MM.1S (cell line): ENCODE measurements at regions not wholly inside any gene's neighbourhood (a gene's known extent, or its start where the extent isn't known, plus 50 kb on each side); places are given as distances from the start of the nearest gene placed in this dataset.

Experiments
- DNase-seq: peaks from one replicate; pipeline ENCODE4 v3.0.0-alpha.2; 2015
- H2AFZ ChIP-seq: fragments of 300-600 bp; sonication (generic); 2 replicates; pipeline ENCODE4 v1.6.0; 2016; ENCODE audit warnings: antibody characterized with exemption, low read length
- H3F3A ChIP-seq: fragments of 300-600 bp; sonication (generic); 2 replicates; pipeline ENCODE4 v1.6.1; 2016; ENCODE audit warnings: mild to moderate bottlenecking, antibody characterized with exemption, low read length, moderate library complexity, mixed read lengths; ENCODE audit not compliant: insufficient read depth
- H3K27ac ChIP-seq: fragments of 300-600 bp; sonication (generic); 2 replicates; pipeline ENCODE4 v1.5.1; 2016; ENCODE audit warnings: mild to moderate bottlenecking, low read length
- H3K27me3 ChIP-seq: fragments of 300-600 bp; sonication (generic); replicated peaks from 2 replicates; pipeline ENCODE4 v1.6.0; 2016; ENCODE audit warnings: low read length; ENCODE audit not compliant: insufficient read depth
- H3K36me3 ChIP-seq: fragments of 300-600 bp; sonication (generic); replicated peaks from 2 replicates; pipeline ENCODE4 v1.6.1; 2016; ENCODE audit warnings: mild to moderate bottlenecking, low read length, mixed read lengths; ENCODE audit not compliant: insufficient read depth
- H3K4me1 ChIP-seq: fragments of 300-600 bp; sonication (generic); 2 replicates; pipeline ENCODE4 v1.6.1; 2016; ENCODE audit warnings: low read length, mixed read lengths
- H3K4me2 ChIP-seq: fragments of 300-600 bp; sonication (generic); 2 replicates; pipeline ENCODE4 v1.6.0; 2016; ENCODE audit warnings: low read depth, low read length
- H3K4me3 ChIP-seq: fragments of 300-600 bp; sonication (generic); 2 replicates; pipeline ENCODE4 v1.5.1; 2016; ENCODE audit warnings: low read length, mixed read lengths
- H3K79me2 ChIP-seq: fragments of 300-600 bp; sonication (generic); 2 replicates; pipeline ENCODE4 v1.6.1; 2016; ENCODE audit warnings: mixed run types, low read length, mixed read lengths
- H3K9ac ChIP-seq: fragments of 300-600 bp; sonication (generic); 2 replicates; pipeline ENCODE4 v1.6.1; 2016; ENCODE audit warnings: low read length, mixed read lengths
- H3K9me2 ChIP-seq: fragments of 300-600 bp; sonication (generic); replicated peaks from 2 replicates; pipeline ENCODE4 v1.6.1; 2016; ENCODE audit warnings: mild to moderate bottlenecking, low read length, mixed read lengths; ENCODE audit not compliant: insufficient read depth
- H3K9me3 ChIP-seq: fragments of 300-600 bp; sonication (generic); replicated peaks from 2 replicates; pipeline ENCODE4 v1.6.1; 2016; ENCODE audit warnings: mild to moderate bottlenecking, low read length, mixed read lengths; ENCODE audit not compliant: insufficient read depth
- H4K20me1 ChIP-seq: fragments of 300-600 bp; sonication (generic); 2 replicates; pipeline ENCODE4 v1.6.1; 2016; ENCODE audit warnings: mild to moderate bottlenecking, low read length, moderate library complexity, mixed read lengths; ENCODE audit not compliant: insufficient read depth
- CTCF ChIP-seq: fragments of 300-600 bp; sonication (generic); IDR thresholded peaks from 2 replicates; pipeline ENCODE4 v1.5.1; 2016; ENCODE audit warnings: antibody characterized with exemption, low read length, mixed read lengths
- EZH2 ChIP-seq: fragments of 300-600 bp; sonication (generic); optimal IDR thresholded peaks from 2 replicates; pipeline ENCODE3; 2017; ENCODE audit warnings: low read depth, mild to moderate bottlenecking, antibody characterized with exemption, low read length, mixed read lengths
- EZH2phosphoT487 ChIP-seq: fragments of 300-600 bp; sonication (generic); IDR thresholded peaks from 2 replicates; pipeline ENCODE4 v1.6.1; 2018; ENCODE audit warnings: antibody characterized with exemption, low read length

GRCh38 chr3:40975711-40976121 lies 223.6 kb upstream of the CTNNB1 start:
- Histone ChIP-seq H3K4me1 (peaks cover 20% of the 10 kb centered on the region), H3K36me3 (no peaks in the 10 kb centered on the region), H3K27ac (no peak overlapping the region), H4K20me1 (no peaks in the 10 kb centered on the region), H3K9me2 (no peaks in the 10 kb centered on the region), H3K27me3 (no peaks in the 10 kb centered on the region), H3K79me2 (no peaks in the 10 kb centered on the region), H2AFZ (no peak overlapping the region), H3K4me3 (no peak overlapping the region), H3K4me2 (no peak overlapping the region), H3F3A (peaks cover 21% of the 10 kb centered on the region), H3K9me3 (no peaks in the 10 kb centered on the region), H3K9ac (no peak overlapping the region)
- no peak for DNase-seq
- TF ChIP-seq EZH2phosphoT487, result no peak
- TF ChIP-seq EZH2, result no peak
- TF ChIP-seq CTCF, result no peak

GRCh38 chr3:40976241-40976640 lies 223.1 kb upstream of the CTNNB1 start:
- H2AFZ ChIP-seq, result no peak overlapping the region
- H3K4me2 ChIP-seq, result no peak overlapping the region
- TF ChIP-seq EZH2phosphoT487 (no peak), EZH2 (no peak), CTCF (no peak)
- H3K9me2 ChIP-seq, result no peaks in the 10 kb centered on the region
- H3F3A ChIP-seq, result peaks cover 16% of the 10 kb centered on the region
- H3K9ac ChIP-seq, result no peak overlapping the region
- H3K79me2 ChIP-seq, result no peaks in the 10 kb centered on the region
- DNase-seq, result no peak
- no peaks in the 10 kb centered on the region for H4K20me1 ChIP-seq
- peaks cover 15% of the 10 kb centered on the region for H3K4me1 ChIP-seq
- no peaks in the 10 kb centered on the region for H3K9me3 ChIP-seq
- no peaks in the 10 kb centered on the region for H3K36me3 ChIP-seq
- H3K27me3 ChIP-seq, result no peaks in the 10 kb centered on the region
- no peak overlapping the region for H3K27ac ChIP-seq
- H3K4me3 ChIP-seq, result no peak overlapping the region

- Histone ChIP-seq H3K9ac (no peak overlapping the region), H3K27me3 (no peaks in the 10 kb centered on the region), H4K20me1 (no peaks in the 10 kb centered on the region), H3K9me2 (no peaks in the 10 kb centered on the region), H3K4me1 (no peaks in the 10 kb centered on the region), H3K9me3 (no peaks in the 10 kb centered on the region), H2AFZ (no peak overlapping the region), H3K4me2 (no peak overlapping the region), H3K27ac (no peak overlapping the region), H3K4me3 (no peak overlapping the region), H3K79me2 (no peaks in the 10 kb centered on the region), H3F3A (no peaks in the 10 kb centered on the region), H3K36me3 (no peaks in the 10 kb centered on the region)
- DNase-seq, result no peak
- TF ChIP-seq EZH2phosphoT487, result no peak
- TF ChIP-seq CTCF, result no peak
- TF ChIP-seq EZH2, result no peak
Observed at GRCh38 chr3:40978442-40978841, 220.9 kb upstream of the CTNNB1 start.
